Activated CD8-positive, alpha-beta memory T cell treated with anti-CD3 and anti-CD28 coated beads, Interleukin-2, amount 50 U/mL, for 24 hours (primary cell): ENCODE measurements at regions not wholly inside any gene's neighbourhood (a gene's known extent, or its start where the extent isn't known, plus 50 kb on each side); places are given as distances from the start of the nearest gene placed in this dataset.

Experiments
- DNase-seq: peaks from one replicate; pipeline ENCODE4 v3.0.0-alpha.2; 2020; ENCODE audit errors: extremely low read depth

DNA sequence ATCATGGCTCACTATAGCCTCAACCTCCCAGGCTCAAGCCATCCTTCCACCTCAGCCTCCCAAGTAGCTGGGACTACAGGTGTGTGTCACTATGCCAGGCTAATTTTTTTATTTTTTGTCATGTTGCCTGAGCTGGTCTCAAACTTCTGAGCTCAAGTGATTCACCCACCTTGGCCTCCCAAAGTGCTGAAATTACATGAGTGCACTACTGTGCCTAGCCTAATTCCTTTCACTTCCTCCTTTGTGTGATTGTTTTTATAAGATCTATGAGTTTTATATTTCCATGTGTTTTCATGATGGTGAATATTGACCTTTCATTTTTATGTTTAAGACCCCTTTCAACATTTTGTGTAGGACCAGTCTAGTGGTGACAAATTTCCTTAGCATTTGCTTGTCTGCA lies 55.2 kb upstream of the IL12B start:
- DNase-seq, result no peak

DNA sequence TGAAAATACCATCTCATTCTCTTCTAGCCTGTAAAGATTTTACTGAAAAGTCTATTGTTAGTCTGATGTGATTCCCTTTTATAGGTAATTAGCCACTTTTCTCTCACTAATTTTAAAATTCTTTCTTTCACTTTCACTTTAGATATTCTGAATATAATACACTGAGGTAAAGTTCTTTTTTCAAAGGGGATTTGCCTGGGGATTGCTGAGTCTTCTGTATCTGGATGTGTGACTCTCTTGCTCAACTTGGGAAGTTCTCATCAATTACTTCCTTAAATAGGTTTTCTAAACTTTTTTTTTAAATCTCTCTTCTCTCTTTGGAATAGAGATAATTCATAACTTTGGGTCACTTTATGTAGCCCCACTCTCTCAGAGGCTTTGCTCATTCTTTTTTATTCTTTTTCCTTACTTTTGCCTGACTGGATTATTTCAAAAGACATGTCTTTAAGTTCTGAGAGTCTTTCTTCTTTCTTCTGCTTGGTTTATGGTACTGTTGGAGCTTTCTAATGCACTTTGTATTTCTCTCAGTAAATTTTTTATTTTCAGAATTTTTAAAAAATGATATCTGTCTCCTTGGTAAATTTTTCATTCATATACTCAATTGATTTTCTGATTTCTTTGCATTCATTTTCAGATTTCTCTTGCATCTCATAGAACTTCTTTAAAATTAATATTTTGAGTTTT lies 55.9 kb upstream of the IL12B start:
- no peak for DNase-seq

- no peak for DNase-seq
Observed at GRCh38 chr5:159392871-159393270, 62.6 kb upstream of the IL12B start.

DNA sequence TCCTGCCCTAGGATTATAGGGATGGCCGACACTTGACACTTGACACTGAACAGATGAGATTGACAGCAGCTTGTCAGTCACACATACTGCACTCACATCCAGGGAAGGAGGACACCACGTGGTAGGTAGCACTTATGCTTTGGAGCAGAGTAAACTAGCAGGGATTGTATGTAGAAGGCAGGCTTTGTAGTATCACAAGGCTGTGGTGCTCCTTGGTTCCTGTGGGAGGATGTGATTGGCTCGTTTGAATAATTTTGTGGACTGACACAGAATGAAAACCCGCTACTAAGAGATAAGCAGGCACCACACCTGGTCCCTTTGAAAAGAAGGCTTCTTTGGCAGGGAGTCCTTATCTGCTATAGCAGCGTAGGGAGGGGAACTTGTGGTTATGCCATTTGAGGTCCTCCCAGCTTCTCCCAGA lies 63.6 kb upstream of the IL12B start:
- DNase-seq, result no peak

- DNase-seq, result no peak
Observed at GRCh38 chr5:159395202-159395601, 64.9 kb upstream of the IL12B start.

- no peak for DNase-seq
Observed at GRCh38 chr5:159398936-159399335, 68.6 kb upstream of the IL12B start.

DNA sequence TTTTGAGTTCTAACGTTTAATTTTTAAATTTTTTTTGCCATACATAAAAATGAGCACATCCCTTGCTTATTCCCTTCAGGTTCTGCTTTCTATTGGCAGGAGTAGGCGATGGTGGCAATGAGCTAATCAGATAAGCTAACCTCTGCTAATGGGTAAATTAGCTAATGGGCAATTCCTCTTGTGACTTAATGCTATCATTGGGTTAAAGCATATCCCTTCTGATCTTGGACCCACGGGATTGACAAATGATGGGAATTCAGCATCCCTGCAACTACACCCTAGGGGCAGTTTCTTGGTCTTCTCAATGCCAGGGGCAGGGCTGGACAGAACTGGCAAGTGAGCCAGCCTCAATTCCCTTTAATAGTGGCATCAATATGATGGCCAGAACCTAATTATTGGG lies 70.2 kb upstream of the IL12B start:
- DNase-seq, result no peak

GRCh38 chr5:159402311-159402710 lies 72.0 kb upstream of the IL12B start:
- DNase-seq, result no peak

DNA sequence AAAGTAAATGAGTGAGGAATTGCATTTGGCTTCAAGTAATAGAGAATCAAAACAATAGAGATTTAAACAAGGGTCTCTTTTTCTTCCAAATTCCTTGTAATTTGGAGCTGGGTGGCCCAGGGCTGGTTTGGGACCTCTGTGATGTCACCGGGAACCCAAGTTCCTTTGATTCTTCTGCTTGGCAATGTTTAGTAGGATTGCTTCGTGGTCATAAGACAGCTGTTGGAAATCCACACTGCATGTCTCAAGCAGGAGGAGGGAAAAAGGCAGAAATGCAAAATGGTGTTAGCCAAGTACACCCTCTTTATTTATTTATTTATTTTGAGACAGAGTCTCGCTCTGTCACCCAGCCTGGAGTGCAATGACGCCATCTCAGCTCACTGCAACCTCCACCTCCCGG lies 72.6 kb upstream of the IL12B start:
- no peak for DNase-seq

- DNase-seq, result no peak
Observed at GRCh38 chr5:159403906-159404681, 73.8 kb upstream of the IL12B start.

DNA sequence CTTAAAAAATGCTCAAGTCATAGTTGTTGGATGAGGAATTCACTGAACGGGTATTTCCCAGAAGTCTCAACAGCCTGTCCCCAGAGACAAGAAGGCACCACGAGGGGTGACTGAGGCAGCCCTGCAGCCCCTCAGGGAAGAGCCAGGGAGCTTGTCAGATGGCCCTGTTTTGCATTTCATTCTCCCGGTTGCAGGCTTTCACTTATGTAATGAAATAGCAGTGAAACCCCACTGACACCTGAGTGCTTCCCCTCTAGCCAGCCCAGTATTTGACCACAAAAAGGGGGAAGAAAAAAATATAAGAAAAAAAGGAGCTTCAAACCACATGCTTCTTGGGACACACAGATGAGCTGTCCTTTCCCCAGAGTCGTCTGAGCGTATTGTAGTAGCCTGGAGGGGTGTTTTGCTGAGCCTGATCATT lies 75.3 kb upstream of the IL12B start:
- no peak for DNase-seq

DNA sequence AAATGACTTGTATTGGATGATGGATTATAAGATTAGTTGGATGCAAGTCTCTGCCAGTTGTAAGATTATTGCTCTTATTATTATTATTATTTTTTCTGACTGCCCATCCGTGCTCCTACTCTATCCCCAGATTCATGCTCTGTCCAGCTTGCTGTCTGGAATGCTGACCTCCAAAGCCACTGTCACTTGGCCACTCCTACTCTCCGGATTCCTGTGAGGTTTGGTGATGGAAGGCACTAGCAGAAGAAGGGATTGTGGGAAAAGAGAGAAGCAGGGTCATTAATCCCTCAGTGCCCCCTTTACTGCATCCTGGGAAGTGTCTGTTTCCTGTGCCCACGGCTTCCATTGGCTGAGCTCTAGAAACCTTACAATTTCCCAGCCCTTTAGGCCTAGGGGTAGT lies 76.3 kb upstream of the IL12B start:
- DNase-seq, result no peak

GRCh38 chr5:159409801-159410200 lies 79.5 kb upstream of the IL12B start:
- no peak for DNase-seq

GRCh38 chr5:159410480-159410879 lies 80.2 kb upstream of the IL12B start:
- no peak for DNase-seq

- no peak for DNase-seq
Observed at GRCh38 chr5:159411115-159411514, 80.8 kb upstream of the IL12B start.

DNA sequence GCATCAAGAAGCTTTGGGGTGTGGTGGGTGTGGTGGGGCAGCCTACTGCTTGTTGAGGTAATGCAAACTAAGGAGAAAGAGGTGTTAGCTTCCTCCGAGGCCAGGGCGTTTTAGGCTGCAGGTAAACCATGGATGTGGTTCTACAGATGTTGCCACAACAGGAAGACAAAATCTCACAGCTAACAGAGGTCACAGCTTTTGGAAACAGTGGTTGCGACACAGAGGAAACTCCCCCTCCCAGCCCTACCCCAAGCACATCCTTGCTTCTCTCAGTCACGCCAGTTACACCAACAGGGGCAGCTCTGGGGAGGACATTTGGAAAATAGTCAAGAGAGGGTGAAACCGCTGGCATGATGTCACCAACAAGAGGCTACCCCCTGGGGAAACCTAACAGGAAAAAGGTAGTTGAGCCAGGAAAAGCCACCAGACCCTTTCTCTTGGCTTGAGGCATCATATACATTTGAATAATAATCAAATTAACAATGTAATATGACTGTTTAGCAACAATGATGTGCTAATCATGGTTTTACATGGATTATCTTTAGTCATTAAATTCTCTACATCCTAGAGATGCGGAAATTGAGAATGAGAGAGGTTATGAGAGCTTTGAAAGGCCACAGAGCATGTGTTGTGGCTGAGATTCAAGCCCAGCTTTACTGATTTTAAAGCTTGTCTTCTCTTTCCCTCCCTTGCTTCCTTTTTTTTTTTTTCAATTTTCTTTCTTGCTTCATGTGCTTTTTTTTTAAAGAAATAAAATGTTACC lies 82.2 kb upstream of the IL12B start:
- DNase-seq, result peak; percentile 30

- no peak for DNase-seq
Observed at GRCh38 chr5:159414021-159414420, 83.7 kb upstream of the IL12B start.

- no peak for DNase-seq
Observed at GRCh38 chr5:159415301-159415937, 85.1 kb upstream of the IL12B start.

- DNase-seq, result no peak
Observed at GRCh38 chr5:159416438-159416837, 86.2 kb upstream of the IL12B start.

- no peak for DNase-seq
Observed at GRCh38 chr5:159417170-159417569, 86.9 kb upstream of the IL12B start.

DNA sequence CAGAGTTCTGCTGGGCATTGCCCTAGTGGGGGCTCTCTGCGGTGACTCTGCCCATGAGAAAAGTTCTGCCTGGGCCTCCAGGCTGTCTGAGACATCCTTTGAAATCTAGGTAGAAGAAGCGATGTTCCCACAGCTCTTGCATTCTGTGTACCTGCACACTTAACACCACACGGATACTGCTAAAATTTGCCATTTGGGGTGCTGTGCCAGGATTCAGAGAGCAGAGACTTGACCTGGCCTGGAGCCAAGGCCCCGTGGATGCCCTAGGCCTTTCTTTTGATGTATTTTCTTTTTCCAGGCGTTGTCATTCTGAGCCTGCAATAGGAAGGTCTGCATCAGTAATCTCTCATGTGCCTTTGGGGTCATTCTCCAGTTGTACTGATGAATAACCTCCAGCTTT lies 89.3 kb upstream of the IL12B start:
- DNase-seq, result no peak

GRCh38 chr5:159420940-159421339 lies 90.7 kb upstream of the IL12B start:
- no peak for DNase-seq
